K562 (cell line): ENCODE measurements at regions not wholly inside any gene's neighbourhood (a gene's known extent, or its start where the extent isn't known, plus 50 kb on each side); places are given as distances from the start of the nearest gene placed in this dataset.

ENCODE experiments used
- ATAC-seq: fragments of 200-7000 bp; cut with Tn5 transposase; 3 replicates; pipeline ENCODE4 v1.9.1; 2020; ENCODE audit warnings: moderate library complexity
- BruUV-seq: library from RNA; stranded (reverse); fragments of 400-500 nt; replicated peaks from 2 replicates; lab custom pipeline; 2021; lab: Mats Ljungman, UMichigan
- CTCF ChIA-PET: fragments of 300-600 bp; formaldehyde crosslinking; extraction: SDS; loops from one replicate; lab custom pipeline; 2021; ENCODE audit warnings: low intra/inter-chr PET ratio; lab: Yijun Ruan, JAX
- POLR2A ChIA-PET: fragments of 300-600, 350-650 bp; sonication (Branson Sonifier 250); formaldehyde crosslinking; extraction: SDS; loops from one replicate; lab custom pipeline; 2021; ENCODE audit warnings: antibody characterized with exemption, inconsistent platforms; lab: Yijun Ruan, JAX
- DNase-seq, 4 experiments: peaks; one replicate each; pipeline versions ENCODE4 v3.0.0 to v3.0.0-alpha.2; 2011 to 2018; ENCODE audit warnings: low spot score in 3 of 4, mixed read lengths in 3 of 4; ENCODE audit errors: extremely low read depth in 1 of 4
- FAIRE-seq: peaks from 2 replicates; lab custom pipeline; 2011; peaks lifted over from hg19 to GRCh38; lab: Jason Lieb, UNC
- H2AFZ ChIP-seq: 2 replicates; pipeline ENCODE4 v1.6.0; 2011; ENCODE audit warnings: low read depth, low read length, control low read depth, inconsistent platforms
- H3K27ac ChIP-seq: fragments of 200-600 bp; 3 replicates; pipeline ENCODE4 v1.8.0; 2011; ENCODE audit warnings: low read depth, mild to moderate bottlenecking, control low read depth, inconsistent platforms, low read length, moderate library complexity, mixed read lengths; ENCODE audit errors: extremely low read depth
- H3K27me3 ChIP-seq, 2 experiments: fragments of 300-600 bp in 1 of 2; 2 replicates in 1 of 2; 3 replicates in 1 of 2; pipeline versions ENCODE4 v1.6.0 to v1.8.0; 2011; ENCODE audit warnings: inconsistent platforms in 2 of 2, low read length in 2 of 2, mild to moderate bottlenecking in 1 of 2, mixed read lengths in 1 of 2, moderate library complexity in 1 of 2; ENCODE audit not compliant: control insufficient read depth in 2 of 2, insufficient read depth in 2 of 2
- H3K36me3 ChIP-seq: fragments of 300-600 bp; 3 replicates; pipeline ENCODE4 v1.8.0; 2011; ENCODE audit warnings: mild to moderate bottlenecking, low read length, inconsistent platforms; ENCODE audit not compliant: control insufficient read depth, insufficient read depth
- H3K4me1 ChIP-seq, 2 experiments: fragments of 200-600 bp in 1 of 2; replicated peaks in 1 of 2; 2 replicates in 1 of 2; 3 replicates in 1 of 2; pipeline versions ENCODE4 v1.5.1 to v1.8.0; 2011; ENCODE audit warnings: inconsistent platforms in 2 of 2, low read length in 2 of 2, mild to moderate bottlenecking in 1 of 2, mixed read lengths in 1 of 2, moderate library complexity in 1 of 2; ENCODE audit not compliant: control insufficient read depth in 2 of 2, insufficient read depth in 2 of 2
- H3K4me2 ChIP-seq: 2 replicates; pipeline ENCODE4 v1.6.1; 2011; ENCODE audit warnings: low read length, control low read depth, inconsistent platforms, mixed read lengths; ENCODE audit not compliant: insufficient read depth
- H3K4me3 ChIP-seq: fragments of 200-600 bp; sonication (generic), shearing (Covaris generic); 2 replicates; pipeline ENCODE4 v1.5.1; 2016; ENCODE audit warnings: control low read depth, inconsistent platforms
- H3K79me2 ChIP-seq: fragments of 200-600 bp; 3 replicates; pipeline ENCODE4 v1.8.0; 2011; ENCODE audit warnings: low read length, inconsistent platforms; ENCODE audit not compliant: control insufficient read depth, insufficient read depth
- H3K9ac ChIP-seq, 2 experiments: 2 replicates each; pipeline versions ENCODE4 v1.6.0 to v1.6.1; 2011; ENCODE audit warnings: low read depth in 2 of 2, low read length in 2 of 2, control low read depth in 1 of 2, inconsistent platforms in 1 of 2, mild to moderate bottlenecking in 1 of 2, mixed read lengths in 1 of 2; ENCODE audit not compliant: insufficient read depth in 1 of 2
- H3K9me1 ChIP-seq: one replicate; pipeline ENCODE4 v1.6.0; 2011; ENCODE audit warnings: inconsistent platforms, mild to moderate bottlenecking, low read length, moderate library complexity; ENCODE audit not compliant: control insufficient read depth, insufficient read depth
- H3K9me3 ChIP-seq: replicated peaks from 2 replicates; pipeline ENCODE4 v1.5.1; 2011; ENCODE audit warnings: low read depth, low read length, inconsistent platforms; ENCODE audit not compliant: control insufficient read depth, insufficient read depth
- H4K20me1 ChIP-seq: replicated peaks from 2 replicates; pipeline ENCODE4 v1.6.1; 2011; ENCODE audit warnings: low read length, inconsistent platforms, mixed read lengths; ENCODE audit not compliant: control insufficient read depth, insufficient read depth
- ATF6 ChIP-seq: sonication (generic); formaldehyde crosslinking; IDR thresholded peaks from 2 replicates; pipeline ENCODE4 v1.4.0; 2020; ENCODE audit warnings: mild to moderate bottlenecking, missing genetic modification reagents
- BHLHE40 ChIP-seq: IDR thresholded peaks from 2 replicates; pipeline ENCODE4 v1.6.1; 2011; ENCODE audit warnings: low read length, improper control_type of control experiment
- CBX5 ChIP-seq: IDR thresholded peaks from 2 replicates; pipeline ENCODE4 v1.6.1; 2014; ENCODE audit warnings: low read depth, borderline replicate concordance
- FOXA3 ChIP-seq, 2 experiments: fragments of 450-650 bp in 1 of 2; sonication (generic) in 1 of 2; formaldehyde crosslinking; IDR thresholded peaks in 1 of 2; conservative IDR thresholded peaks in 1 of 2; 2 replicates each; pipeline versions ENCODE4 v1.4.0 to v1.8.0; 2020 to 2022; ENCODE audit warnings: mild to moderate bottlenecking in 2 of 2, missing genetic modification reagents in 1 of 2
- HMG20A ChIP-seq: fragments of 450-650 bp; formaldehyde crosslinking; conservative IDR thresholded peaks from 2 replicates; pipeline ENCODE4 v1.4.0; 2020; ENCODE audit warnings: mild to moderate bottlenecking, mixed read lengths
- KDM1A ChIP-seq, 2 experiments: fragments of 450-650 bp; IDR thresholded peaks; 2 replicates each; pipeline ENCODE4 v1.6.1; 2016; ENCODE audit warnings: mild to moderate bottlenecking in 2 of 2
- KDM5B ChIP-seq: fragments of 200-600 bp; sonication (generic); IDR thresholded peaks from 2 replicates; pipeline ENCODE4 v1.6.1; 2012; ENCODE audit warnings: low read depth, mild to moderate bottlenecking, moderate library complexity, low read length, control low read depth, inconsistent platforms; ENCODE audit not compliant: insufficient replicate concordance
- PKNOX1 ChIP-seq: fragments of 450-650 bp; IDR thresholded peaks from 2 replicates; pipeline ENCODE4 v1.6.1; 2016
- PTBP1 ChIP-seq: fragments of 200-400 bp; formaldehyde crosslinking; IDR thresholded peaks from 2 replicates; pipeline ENCODE4 v1.6.1; 2017; ENCODE audit warnings: low read depth, low read length
- PYGO2 ChIP-seq: fragments of 450-650 bp; IDR thresholded peaks from 2 replicates; pipeline ENCODE4 v1.6.1; 2016; ENCODE audit warnings: mild to moderate bottlenecking, missing genetic modification characterization, moderate library complexity, missing compliant biosample characterization
- RNF2 ChIP-seq: sonication (generic); IDR thresholded peaks from 2 replicates; pipeline ENCODE4 v1.6.1; 2016
- SMARCA5 ChIP-seq: fragments of 450-650 bp; IDR thresholded peaks from 2 replicates; pipeline ENCODE4 v1.6.1; 2016
- ZBTB9 ChIP-seq: fragments of 450-650 bp; formaldehyde crosslinking; IDR thresholded peaks from 2 replicates; pipeline ENCODE4 v1.4.0; 2020; ENCODE audit warnings: mild to moderate bottlenecking, moderate library complexity
- ZMIZ1 ChIP-seq, 2 experiments: fragments of 150-350 bp in 1 of 2; IDR thresholded peaks; 2 replicates each; pipeline ENCODE4 v1.6.1; 2012 to 2016; ENCODE audit warnings: low read depth in 2 of 2, low read length in 2 of 2, mild to moderate bottlenecking in 1 of 2, moderate library complexity in 1 of 2
- ZNF232 ChIP-seq: sonication (generic); formaldehyde crosslinking; IDR thresholded peaks from 2 replicates; pipeline ENCODE4 v1.8.0; 2022; ENCODE audit warnings: mild to moderate bottlenecking, missing genetic modification reagents
- ZNF408 ChIP-seq: fragments of 250-450 bp; sonication (Bioruptor Pico); IDR thresholded peaks from 2 replicates; pipeline ENCODE4 v1.4.0; 2020; ENCODE audit warnings: low read depth, mild to moderate bottlenecking, moderate library complexity
- WGBS: fragments of 100-300 bp; shearing (Covaris generic); methylation state at CpG from one replicate; pipeline ENCODE4 v1.1.6; 2016; ENCODE audit warnings: low coverage, mixed read lengths; ENCODE audit not compliant: insufficient coverage; ENCODE audit errors: missing lambda C conversion rate; 5-methylcytosine and 5-hydroxymethylcytosine counted together
- in situ Hi-C: fragments of 300-500 bp; cut with MboI; formaldehyde crosslinking; loops from 4 replicates; pipeline ENCODE4 v1.15.0; 2018; ENCODE audit warnings: inconsistent platforms, mixed read lengths
- intact Hi-C: fragments of 100-400 bp; cut with micrococcal nuclease; formaldehyde crosslinking; loops from 2 replicates; pipeline ENCODE4 v1.14.2; 2022

- Histone ChIP-seq H3K4me1 (no peaks in the 10 kb centered on the region), H3K9ac (no peak overlapping the region), H3K79me2 (no peaks in the 10 kb centered on the region), H2AFZ (no peak overlapping the region), H3K27ac (no peak overlapping the region), H3K36me3 (no peaks in the 10 kb centered on the region), H3K4me3 (no peak overlapping the region), H3K27me3 (peaks cover 16 to 47% of the 10 kb centered on the region in 2 experiments; a peak in 4 of 5 replicates), H4K20me1 (0 out of 2 replicates have a peak, but pooled peaks cover 8% of the 10 kb centered on the region), H3K9me1 (no peaks in the 10 kb centered on the region), H3K9me3 (no peaks in the 10 kb centered on the region), H3K4me2 (no peak overlapping the region)
- POLR2A ChIA-PET: interaction anchor here (0.6 to 1.0 kb wide), 2 partner anchors 10 to 70 kb away, joined by 3 read pairs; no protein-coding TSS in a partner anchor
- ATAC-seq: no peak
- BruUV-seq: no TSS peak
- WGBS: 0% methylated on average over 3 of the region's 3 CpGs
- no peak for FAIRE-seq
- intact Hi-C loops (no loop called here), in situ Hi-C loops (no loop called here)
- CTCF ChIA-PET: interaction anchor here (0.7 kb wide), 1 partner anchor 335 kb away, joined by 4 read pairs; no protein-coding TSS in a partner anchor
- no peak for DNase-seq
- TF ChIP-seq ZNF232 (CRISPR knock-in tag): no peak
- no peak for TF ChIP-seq SMARCA5
- no peak for TF ChIP-seq PKNOX1
- TF ChIP-seq FOXA3 (CRISPR knock-in tag; conservative IDR thresholded peaks at IDR 0.05 in 1 of 2, IDR thresholded peaks at IDR 0.05 in 1 of 2): no peak
- TF ChIP-seq KDM1A (IDR thresholded peaks at IDR 0.05): no peak
- no peak for TF ChIP-seq BHLHE40
- no peak for TF ChIP-seq PTBP1
- TF ChIP-seq ATF6 (CRISPR knock-in tag): no peak
- TF ChIP-seq CBX5: no peak
- TF ChIP-seq ZBTB9 (CRISPR knock-in tag): no peak
- TF ChIP-seq ZMIZ1 (IDR thresholded peaks at IDR 0.05; ENCODE audit: low read depth in 2 of 2, low read length in 2 of 2): no peak
- TF ChIP-seq ZNF408 (CRISPR knock-in tag): no peak
- TF ChIP-seq HMG20A (CRISPR knock-in tag): no peak
- no peak for TF ChIP-seq RNF2
- no peak for TF ChIP-seq PYGO2
- no peak for TF ChIP-seq KDM5B
These were observed 254.5 kb downstream of the TFCP2L1 start for GRCh38 chr2:121030523-121030922.
